ENCODE measurements at regions not wholly inside any gene's neighbourhood (a gene's known extent, or its start where the extent isn't known, plus 50 kb on each side); places are given as distances from the start of the nearest gene placed in this dataset.

- no peak for TF ChIP-seq CTCF (IDR thresholded peaks at IDR 0.05; ENCODE audit: low read depth, low read length)
- no peak for DNase-seq (ENCODE audit: extremely low read depth, low read depth)
These were observed 146.1 kb downstream of the ZC3H11B start for GRCh38 chr1:219466766-219467165.

GRCh38 chr1:219465212-219466093 is 147.5 kb downstream of the ZC3H11B start:
- TF ChIP-seq CTCF (IDR thresholded peaks at IDR 0.05; ENCODE audit: low read depth, low read length), result no peak
- peak; percentile 68 for DNase-seq (ENCODE audit: extremely low read depth, low read depth)

- DNase-seq (ENCODE audit: extremely low read depth, low read depth), result peak; percentile 30
These were observed 149.3 kb downstream of the ZC3H11B start for GRCh38 chr1:219463636-219464035.

GRCh38 chr1:219461981-219462400 is 150.9 kb downstream of the ZC3H11B start:
- TF ChIP-seq CTCF (IDR thresholded peaks at IDR 0.05; ENCODE audit: low read depth, low read length), result no peak
- no peak for DNase-seq (ENCODE audit: extremely low read depth, low read depth)

More at GRCh38 chr1:219463636-219464035, 149.3 kb downstream of the ZC3H11B start:
- no peak for TF ChIP-seq CTCF (IDR thresholded peaks at IDR 0.05; ENCODE audit: low read depth, low read length)

- DNase-seq (ENCODE audit: extremely low read depth, low read depth), result peak; percentile 83
These were observed 151.7 kb downstream of the ZC3H11B start for GRCh38 chr1:219460896-219461815.

DNA sequence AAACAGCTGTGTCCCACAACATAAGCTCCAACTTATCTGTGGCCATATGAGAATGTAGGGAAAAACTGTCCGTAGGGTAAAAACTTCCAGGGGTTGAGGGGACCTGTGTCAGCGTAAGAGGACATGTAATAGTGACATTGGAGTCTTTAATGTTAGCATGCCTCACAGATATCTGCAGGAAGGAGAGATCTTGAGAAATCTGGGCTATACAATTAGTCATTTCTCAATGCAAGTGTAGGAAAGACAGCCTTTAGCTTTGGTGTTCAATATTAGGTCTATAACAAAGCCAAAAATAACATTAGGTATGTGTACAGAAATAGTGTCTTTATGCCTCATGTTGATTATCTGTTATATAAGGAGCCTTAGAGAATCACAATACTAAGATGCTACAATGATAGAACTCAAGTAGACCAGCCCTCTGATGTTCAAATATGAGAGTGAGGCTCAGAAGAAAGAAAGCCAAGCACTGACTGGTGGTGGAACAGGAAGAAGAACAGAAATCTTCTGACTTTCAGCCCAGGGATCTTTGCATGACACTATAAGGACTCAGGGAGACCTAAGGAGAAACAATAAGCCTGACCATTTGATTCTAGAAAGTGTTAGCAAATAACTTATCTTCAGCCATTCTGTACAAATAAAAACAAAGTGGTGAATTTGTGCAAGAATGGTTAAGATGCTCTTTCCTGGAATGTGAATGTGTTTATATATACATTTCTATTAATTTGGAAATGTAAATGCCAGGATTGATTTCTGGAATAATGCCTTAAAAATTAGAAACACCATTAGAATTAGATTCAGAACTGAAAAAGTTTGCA is 152.6 kb downstream of the ZC3H11B start:
- peak; percentile 57 for DNase-seq (ENCODE audit: extremely low read depth, low read depth)
- no peak for TF ChIP-seq CTCF (IDR thresholded peaks at IDR 0.05; ENCODE audit: low read depth, low read length)

More at GRCh38 chr1:219460896-219461815, 151.7 kb downstream of the ZC3H11B start:
- no peak for TF ChIP-seq CTCF (IDR thresholded peaks at IDR 0.05; ENCODE audit: low read depth, low read length)

All from AG09319 (cell line).